ENCODE measurements at regions not wholly inside any gene's neighbourhood (a gene's known extent, or its start where the extent isn't known, plus 50 kb on each side); places are given as distances from the start of the nearest gene placed in this dataset.

DNA sequence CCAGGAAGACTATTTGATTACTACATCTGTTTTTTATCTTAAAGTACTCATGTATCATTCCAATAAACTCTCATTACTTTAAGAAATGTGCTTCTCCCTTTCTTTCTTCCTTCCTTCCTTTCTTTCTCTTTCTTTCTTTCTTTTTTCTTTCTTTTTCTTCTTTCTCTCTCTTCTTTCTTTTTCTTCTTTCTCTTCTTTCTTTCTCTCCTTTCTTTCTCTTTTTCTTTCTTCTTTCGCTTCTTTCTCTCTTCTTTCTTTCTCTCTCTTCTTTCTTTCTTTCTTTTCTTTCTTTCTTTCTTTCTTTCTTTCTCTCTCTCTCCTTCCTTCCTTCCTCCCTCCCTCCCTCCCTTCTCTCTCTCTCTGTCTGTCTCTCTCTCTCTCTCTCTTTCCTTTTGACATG lies 298.6 kb upstream of the ANKH start:
- TF ChIP-seq CTCF (IDR thresholded peaks at IDR 0.05) (no peak), POLR2AphosphoS5 (IDR thresholded peaks at IDR 0.05) (no peak), POLR2A (IDR thresholded peaks at IDR 0.05) (no peak), EP300 (IDR thresholded peaks at IDR 0.05) (no peak)

Data from sigmoid colon (tissue), 4 donors.